ENCODE measurements at regions not wholly inside any gene's neighbourhood (a gene's known extent, or its start where the extent isn't known, plus 50 kb on each side); places are given as distances from the start of the nearest gene placed in this dataset.
"Not testable (repeated sequence)": the region's sequence is repeated elsewhere in the genome, so short reads cannot be mapped to it uniquely, and the experiment has no call there.

GRCh38 chr13:59269476-59269875, 894.3 kb downstream of the DIAPH3 start:
- no peak for DNase-seq

- DNase-seq: no peak
Observed at GRCh38 chr13:59270327-59270726, 893.4 kb downstream of the DIAPH3 start.

GRCh38 chr13:59274958-59275727, 888.6 kb downstream of the DIAPH3 start:
- DNase-seq: no peak

- DNase-seq: no peak
Observed at GRCh38 chr13:59276436-59276835, 887.3 kb downstream of the DIAPH3 start.

- DNase-seq: no peak
Observed at GRCh38 chr13:59277106-59277505, 886.6 kb downstream of the DIAPH3 start.

GRCh38 chr13:59279028-59279427, 884.7 kb downstream of the DIAPH3 start:
- no peak for DNase-seq

- no peak for DNase-seq
Observed at GRCh38 chr13:59279576-59279975, 884.2 kb downstream of the DIAPH3 start.

GRCh38 chr13:59280297-59280696, 883.4 kb downstream of the DIAPH3 start:
- no peak for DNase-seq

- no peak for DNase-seq
Observed at GRCh38 chr13:59281453-59281852, 882.3 kb downstream of the DIAPH3 start.

- not testable (repeated sequence) for DNase-seq
Observed at GRCh38 chr13:59292240-59292639, 871.5 kb downstream of the DIAPH3 start.

GRCh38 chr13:59299584-59299983, 864.1 kb downstream of the DIAPH3 start:
- DNase-seq: peak; percentile 7 to 25

- no peak for DNase-seq
Observed at GRCh38 chr13:59300355-59301173, 863.2 kb downstream of the DIAPH3 start.

GRCh38 chr13:59301174-59301567, 862.6 kb downstream of the DIAPH3 start:
- DNase-seq: no peak

- DNase-seq: no peak
Observed at GRCh38 chr13:59303433-59303832, 860.3 kb downstream of the DIAPH3 start.

GRCh38 chr13:59304596-59304995, 859.1 kb downstream of the DIAPH3 start:
- no peak for DNase-seq

- no peak for DNase-seq
Observed at GRCh38 chr13:59305896-59306295, 857.8 kb downstream of the DIAPH3 start.

GRCh38 chr13:59312776-59313175, 851.0 kb downstream of the DIAPH3 start:
- DNase-seq: no peak

GRCh38 chr13:59318320-59318930, 845.3 kb downstream of the DIAPH3 start:
- DNase-seq: peak; percentile 64 to 65

GRCh38 chr13:59319276-59319675, 844.5 kb downstream of the DIAPH3 start:
- DNase-seq: no peak

- DNase-seq: no peak
Observed at GRCh38 chr13:59320021-59320420, 843.7 kb downstream of the DIAPH3 start.

GRCh38 chr13:59324401-59324800, 839.3 kb downstream of the DIAPH3 start:
- DNase-seq: not testable (repeated sequence)

- no peak for DNase-seq
Observed at GRCh38 chr13:59326717-59327116, 837.0 kb downstream of the DIAPH3 start.

- no peak for DNase-seq
Observed at GRCh38 chr13:59330764-59331163, 833.0 kb downstream of the DIAPH3 start.

- DNase-seq: no peak
Observed at GRCh38 chr13:59332966-59333365, 830.8 kb downstream of the DIAPH3 start.
